IMR-90 (cell line): ENCODE measurements at regions not wholly inside any gene's neighbourhood (a gene's known extent, or its start where the extent isn't known, plus 50 kb on each side); places are given as distances from the start of the nearest gene placed in this dataset.

Experiments
- ATAC-seq: fragments of 200-7000 bp; cut with Tn5 transposase; 2 replicates; pipeline ENCODE4 v1.9.1; 2020; ENCODE audit warnings: low read depth, mild to moderate bottlenecking, moderate library complexity
- BruUV-seq: library from RNA; stranded (reverse); fragments of 400-500 nt; replicated peaks from 2 replicates; lab custom pipeline; 2021; lab: Mats Ljungman, UMichigan
- CTCF ChIA-PET: fragments of 300-600 bp; formaldehyde crosslinking; extraction: SDS; loops from one replicate; lab custom pipeline; 2021; ENCODE audit warnings: antibody characterized with exemption; lab: Yijun Ruan, JAX
- POLR2A ChIA-PET: fragments of 300-600 bp; sonication (Branson Sonifier 250); formaldehyde crosslinking; loops from one replicate; lab custom pipeline; 2022; ENCODE audit warnings: antibody characterized with exemption; ENCODE audit not compliant: unreplicated experiment; lab: Charles Lee
- DNase-seq: peaks from one replicate; pipeline ENCODE4 v3.0.0; 2013
- H2AFZ ChIP-seq: replicated peaks from 2 replicates; pipeline ENCODE3; 2013; ENCODE audit warnings: low read length, mild to moderate bottlenecking; ENCODE audit not compliant: poor library complexity
- H2AK5ac ChIP-seq: 2 replicates; pipeline ENCODE4 v1.6.1; 2013; ENCODE audit warnings: low read depth, low read length, inconsistent platforms
- H2AK9ac ChIP-seq: replicated peaks from 2 replicates; pipeline ENCODE3; 2013; ENCODE audit warnings: mild to moderate bottlenecking, low read depth, low read length, moderate library complexity; ENCODE audit not compliant: poor library complexity
- H2BK120ac ChIP-seq: 2 replicates; pipeline ENCODE4 v1.6.1; 2013; ENCODE audit warnings: low read depth, low read length, inconsistent platforms
- H2BK15ac ChIP-seq: 3 replicates; pipeline ENCODE4 v1.6.1; 2013; ENCODE audit warnings: low read depth, low read length, inconsistent platforms
- H2BK20ac ChIP-seq: 2 replicates; pipeline ENCODE4 v1.6.1; 2013; ENCODE audit warnings: low read depth, mild to moderate bottlenecking, inconsistent platforms, low read length, moderate library complexity
- H2BK5ac ChIP-seq: 2 replicates; pipeline ENCODE4 v1.6.1; 2013; ENCODE audit warnings: mild to moderate bottlenecking, low read depth, low read length, inconsistent platforms; ENCODE audit not compliant: poor library complexity, severe bottlenecking
- H3K14ac ChIP-seq: replicated peaks from 2 replicates; pipeline ENCODE4 v1.6.1; 2013; ENCODE audit warnings: low read depth, low read length, inconsistent platforms
- H3K18ac ChIP-seq: 2 replicates; pipeline ENCODE4 v1.6.1; 2013; ENCODE audit warnings: low read depth, low read length, control low read depth
- H3K23ac ChIP-seq: 2 replicates; pipeline ENCODE4 v1.6.1; 2013; ENCODE audit warnings: low read depth, low read length, inconsistent platforms
- H3K27ac ChIP-seq: 2 replicates; pipeline ENCODE4 v1.5.1; 2013; ENCODE audit warnings: mild to moderate bottlenecking, control low read depth, low read length; ENCODE audit not compliant: insufficient read depth
- H3K27me3 ChIP-seq: 2 replicates; pipeline ENCODE4 v1.6.1; 2013; ENCODE audit warnings: low read length; ENCODE audit not compliant: control insufficient read depth, insufficient read depth
- H3K36me3 ChIP-seq: 2 replicates; pipeline ENCODE4 v1.6.1; 2013; ENCODE audit warnings: low read length, mixed read lengths; ENCODE audit not compliant: control insufficient read depth, insufficient read depth
- H3K4ac ChIP-seq: 2 replicates; pipeline ENCODE4 v1.6.1; 2013; ENCODE audit warnings: low read depth, low read length, inconsistent platforms
- H3K4me1 ChIP-seq: 2 replicates; pipeline ENCODE4 v1.6.1; 2013; ENCODE audit warnings: low read length, mixed read lengths; ENCODE audit not compliant: control insufficient read depth, insufficient read depth
- H3K4me2 ChIP-seq: 2 replicates; pipeline ENCODE4 v1.6.1; 2013; ENCODE audit warnings: low read depth, mild to moderate bottlenecking, control low read depth, low read length, moderate library complexity
- H3K4me3 ChIP-seq: 2 replicates; pipeline ENCODE4 v1.5.1; 2013; ENCODE audit warnings: low read depth, mild to moderate bottlenecking, control low read depth, low read length, moderate library complexity; ENCODE audit not compliant: insufficient read depth
- H3K56ac ChIP-seq: 2 replicates; pipeline ENCODE4 v1.6.1; 2013; ENCODE audit warnings: low read length, inconsistent platforms; ENCODE audit not compliant: insufficient read depth; ENCODE audit errors: extremely low read depth
- H3K79me1 ChIP-seq, 2 experiments: 2 replicates each; pipeline ENCODE4 v1.6.1; 2013; ENCODE audit warnings: low read length in 2 of 2, inconsistent platforms in 1 of 2, low read depth in 1 of 2
- H3K9ac ChIP-seq: 2 replicates; pipeline ENCODE4 v1.6.1; 2013; ENCODE audit warnings: low read depth, low read length, control low read depth
- H3K9me1 ChIP-seq: 2 replicates; pipeline ENCODE4 v1.6.1; 2013; ENCODE audit warnings: low read length, inconsistent platforms; ENCODE audit not compliant: insufficient read depth
- H3K9me3 ChIP-seq: 2 replicates; pipeline ENCODE4 v1.6.1; 2013; ENCODE audit warnings: low read length; ENCODE audit not compliant: control insufficient read depth, insufficient read depth
- H4K20me1 ChIP-seq: 2 replicates; pipeline ENCODE4 v1.6.1; 2013; ENCODE audit warnings: low read length, inconsistent platforms; ENCODE audit not compliant: insufficient read depth
- H4K5ac ChIP-seq: 2 replicates; pipeline ENCODE4 v1.6.1; 2013; ENCODE audit warnings: mild to moderate bottlenecking, low read depth, low read length, control low read depth
- H4K8ac ChIP-seq, 2 experiments: 2 replicates each; pipeline ENCODE4 v1.6.1; 2013; ENCODE audit warnings: low read depth in 2 of 2, low read length in 2 of 2, control low read depth in 1 of 2, inconsistent platforms in 1 of 2
- H4K91ac ChIP-seq: 2 replicates; pipeline ENCODE4 v1.6.1; 2013; ENCODE audit warnings: low read depth, low read length, inconsistent platforms; ENCODE audit not compliant: insufficient read depth
- BHLHE40 ChIP-seq: fragments of 150-350 bp; IDR thresholded peaks from 2 replicates; pipeline ENCODE4 v1.6.1; 2016; ENCODE audit warnings: mild to moderate bottlenecking, low read depth, low read length
- CEBPB ChIP-seq: IDR thresholded peaks from 2 replicates; pipeline ENCODE4 v1.6.1; 2012; ENCODE audit warnings: low read depth, low read length, improper control_type of control experiment
- FOS ChIP-seq: fragments of 150-350 bp; IDR thresholded peaks from 2 replicates; pipeline ENCODE4 v1.6.1; 2016; ENCODE audit warnings: low read depth, low read length
- MXI1 ChIP-seq: IDR thresholded peaks from 2 replicates; pipeline ENCODE4 v1.6.1; 2012; ENCODE audit warnings: low read depth, mild to moderate bottlenecking, low read length, moderate library complexity, borderline replicate concordance
- POLR2A ChIP-seq: IDR thresholded peaks from 2 replicates; pipeline ENCODE4 v1.6.1; 2012; ENCODE audit warnings: mild to moderate bottlenecking, low read depth, low read length
- SMC3 ChIP-seq: fragments of 150-350 bp; IDR thresholded peaks from 2 replicates; pipeline ENCODE4 v1.6.1; 2016; ENCODE audit warnings: low read depth, mild to moderate bottlenecking, antibody characterized with exemption, low read length, moderate library complexity
- WGBS, 2 experiments: methylation state at CpG; one replicate each; pipeline versions ENCODE4 v1.1.5 to v1.1.7; 2013; ENCODE audit warnings: missing lambda C conversion rate in 2 of 2; ENCODE audit not compliant: insufficient read length in 1 of 2; ENCODE audit errors: extremely low coverage in 2 of 2; 5-methylcytosine and 5-hydroxymethylcytosine counted together
- dilution Hi-C: fragments of 300-500 bp; cut with HindIII; formaldehyde crosslinking; loops from one replicate; pipeline ENCODE4 v1.14.3; 2018; ENCODE audit warnings: low sequenced_read_pairs; ENCODE audit not compliant: unreplicated experiment
- in situ Hi-C: fragments of 300-500 bp; cut with MboI; formaldehyde crosslinking; loops from 3 replicates; pipeline ENCODE4 v1.14.3; 2019; ENCODE audit warnings: low sequenced_read_pairs, inconsistent platforms, mixed read lengths
- intact Hi-C: fragments of 100-400 bp; cut with micrococcal nuclease; formaldehyde crosslinking; loops from 2 replicates; pipeline ENCODE4 v1.10.0; 2022
- TF ChIP-seq, protein P1 (sequence below): conservative IDR thresholded peaks from 2 replicates; pipeline ENCODE4 v1.5.1; 2012; ENCODE audit warnings: mild to moderate bottlenecking, low read depth, low read length, improper control_type of control experiment
- TF ChIP-seq, protein P2 (sequence below): fragments of 150-350 bp; IDR thresholded peaks from 2 replicates; pipeline ENCODE4 v1.6.1; 2017; ENCODE audit warnings: mild to moderate bottlenecking, antibody characterized with exemption, low read length, low read depth

DNA sequence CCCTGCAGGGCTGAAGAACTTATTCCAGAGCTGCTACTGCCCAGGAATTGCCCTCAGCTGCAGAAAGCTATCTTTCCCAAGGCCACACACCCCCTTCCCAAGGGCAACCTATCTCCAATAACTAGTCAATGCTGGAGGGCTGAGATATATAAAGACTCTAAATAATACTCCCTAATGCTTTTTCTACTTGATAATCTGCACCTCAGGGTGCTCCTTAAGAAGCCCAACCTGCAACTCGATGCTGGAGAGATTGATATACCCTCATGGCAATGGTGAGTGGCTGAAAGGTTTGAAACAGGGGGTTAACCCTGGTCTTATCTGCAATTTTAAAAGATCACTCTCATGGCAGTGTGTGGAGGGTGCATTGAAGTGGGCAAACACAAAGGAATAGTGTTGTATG lies 142.7 kb upstream of the APC start:
- CTCF ChIA-PET, result no interaction called here
- Histone ChIP-seq H2BK20ac (no peak overlapping the region), H3K18ac (no peak overlapping the region), H3K14ac (no peak overlapping the region), H3K36me3 (no peaks in the 10 kb centered on the region), H3K23ac (no peak overlapping the region), H3K4me3 (no peak overlapping the region), H3K4me2 (no peak overlapping the region), H2BK5ac (no peak overlapping the region), H4K5ac (no peak overlapping the region), H3K56ac (no peak overlapping the region), H3K9ac (no peak overlapping the region), H2BK15ac (no peak overlapping the region), H3K27ac (no peak overlapping the region), H4K20me1 (no peaks in the 10 kb centered on the region), H3K4ac (no peak overlapping the region), H3K79me1 (no peaks in the 10 kb centered on the region), H3K4me1 (no peaks in the 10 kb centered on the region), H2AK9ac (no peak overlapping the region), H3K9me1 (no peaks in the 10 kb centered on the region), H4K91ac (no peak overlapping the region), H3K9me3 (no peaks in the 10 kb centered on the region), H2BK120ac (no peak overlapping the region), H4K8ac (no peak overlapping the region), H3K27me3 (no peaks in the 10 kb centered on the region; the same call in none of the 2 replicates), H2AK5ac (no peak overlapping the region), H2AFZ (no peak overlapping the region)
- intact Hi-C loops, result no loop called here
- DNase-seq, result no peak
- no TSS peak for BruUV-seq
- POLR2A ChIA-PET, result no interaction called here
- dilution Hi-C loops, result no loop called here
- no peak for ATAC-seq
- no CpG with 5 or more reads among the region's 1 CpG for WGBS, 2 experiments
- TF ChIP-seq, protein P1, sequence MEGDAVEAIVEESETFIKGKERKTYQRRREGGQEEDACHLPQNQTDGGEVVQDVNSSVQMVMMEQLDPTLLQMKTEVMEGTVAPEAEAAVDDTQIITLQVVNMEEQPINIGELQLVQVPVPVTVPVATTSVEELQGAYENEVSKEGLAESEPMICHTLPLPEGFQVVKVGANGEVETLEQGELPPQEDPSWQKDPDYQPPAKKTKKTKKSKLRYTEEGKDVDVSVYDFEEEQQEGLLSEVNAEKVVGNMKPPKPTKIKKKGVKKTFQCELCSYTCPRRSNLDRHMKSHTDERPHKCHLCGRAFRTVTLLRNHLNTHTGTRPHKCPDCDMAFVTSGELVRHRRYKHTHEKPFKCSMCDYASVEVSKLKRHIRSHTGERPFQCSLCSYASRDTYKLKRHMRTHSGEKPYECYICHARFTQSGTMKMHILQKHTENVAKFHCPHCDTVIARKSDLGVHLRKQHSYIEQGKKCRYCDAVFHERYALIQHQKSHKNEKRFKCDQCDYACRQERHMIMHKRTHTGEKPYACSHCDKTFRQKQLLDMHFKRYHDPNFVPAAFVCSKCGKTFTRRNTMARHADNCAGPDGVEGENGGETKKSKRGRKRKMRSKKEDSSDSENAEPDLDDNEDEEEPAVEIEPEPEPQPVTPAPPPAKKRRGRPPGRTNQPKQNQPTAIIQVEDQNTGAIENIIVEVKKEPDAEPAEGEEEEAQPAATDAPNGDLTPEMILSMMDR, result no peak
- TF ChIP-seq CEBPB (no peak), MXI1 (no peak), FOS (no peak), POLR2A (no peak), BHLHE40 (no peak), SMC3 (no peak)
- TF ChIP-seq, protein P2, sequence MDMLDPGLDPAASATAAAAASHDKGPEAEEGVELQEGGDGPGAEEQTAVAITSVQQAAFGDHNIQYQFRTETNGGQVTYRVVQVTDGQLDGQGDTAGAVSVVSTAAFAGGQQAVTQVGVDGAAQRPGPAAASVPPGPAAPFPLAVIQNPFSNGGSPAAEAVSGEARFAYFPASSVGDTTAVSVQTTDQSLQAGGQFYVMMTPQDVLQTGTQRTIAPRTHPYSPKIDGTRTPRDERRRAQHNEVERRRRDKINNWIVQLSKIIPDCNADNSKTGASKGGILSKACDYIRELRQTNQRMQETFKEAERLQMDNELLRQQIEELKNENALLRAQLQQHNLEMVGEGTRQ, result no peak
- in situ Hi-C loops, result no loop called here
